LNCaP clone FGC (cell line): ENCODE measurements at regions not wholly inside any gene's neighbourhood (a gene's known extent, or its start where the extent isn't known, plus 50 kb on each side); places are given as distances from the start of the nearest gene placed in this dataset.

Experiments
- DNase-seq: peaks from one replicate; pipeline ENCODE4 v3.0.0-alpha.2; 2011; ENCODE audit warnings: low read depth
- H3K4me3 ChIP-seq: 2 replicates; pipeline ENCODE4 v1.5.1; 2011; ENCODE audit warnings: mild to moderate bottlenecking, low read depth, low read length, control low read depth
- TF ChIP-seq, protein P1 (sequence below): IDR thresholded peaks from 2 replicates; pipeline ENCODE4 v1.5.1; 2012; ENCODE audit warnings: mild to moderate bottlenecking; ENCODE audit not compliant: control insufficient read depth, insufficient read depth; ENCODE audit errors: extremely low read depth

DNA sequence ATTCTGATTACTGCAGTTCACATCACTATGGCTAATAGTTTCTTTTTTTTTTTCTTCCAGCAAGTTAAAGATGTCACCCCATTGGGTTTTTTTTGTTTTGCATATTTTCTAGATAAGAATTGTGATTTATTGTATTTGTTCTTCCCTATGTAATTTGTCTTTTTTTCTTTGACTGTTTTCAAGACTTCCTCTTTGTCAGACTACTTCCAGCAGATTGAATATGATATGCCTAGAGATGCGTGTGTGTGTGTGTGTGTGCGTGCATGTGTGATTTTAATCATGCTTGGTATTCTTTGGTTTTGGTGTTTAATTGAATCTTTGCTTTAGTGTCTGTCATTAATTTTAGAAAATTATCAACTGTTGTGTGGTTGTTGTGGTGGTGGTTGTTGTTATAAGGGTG lies 166.7 kb upstream of the SLC39A10 start:
- no peak for DNase-seq
- TF ChIP-seq, protein P1, sequence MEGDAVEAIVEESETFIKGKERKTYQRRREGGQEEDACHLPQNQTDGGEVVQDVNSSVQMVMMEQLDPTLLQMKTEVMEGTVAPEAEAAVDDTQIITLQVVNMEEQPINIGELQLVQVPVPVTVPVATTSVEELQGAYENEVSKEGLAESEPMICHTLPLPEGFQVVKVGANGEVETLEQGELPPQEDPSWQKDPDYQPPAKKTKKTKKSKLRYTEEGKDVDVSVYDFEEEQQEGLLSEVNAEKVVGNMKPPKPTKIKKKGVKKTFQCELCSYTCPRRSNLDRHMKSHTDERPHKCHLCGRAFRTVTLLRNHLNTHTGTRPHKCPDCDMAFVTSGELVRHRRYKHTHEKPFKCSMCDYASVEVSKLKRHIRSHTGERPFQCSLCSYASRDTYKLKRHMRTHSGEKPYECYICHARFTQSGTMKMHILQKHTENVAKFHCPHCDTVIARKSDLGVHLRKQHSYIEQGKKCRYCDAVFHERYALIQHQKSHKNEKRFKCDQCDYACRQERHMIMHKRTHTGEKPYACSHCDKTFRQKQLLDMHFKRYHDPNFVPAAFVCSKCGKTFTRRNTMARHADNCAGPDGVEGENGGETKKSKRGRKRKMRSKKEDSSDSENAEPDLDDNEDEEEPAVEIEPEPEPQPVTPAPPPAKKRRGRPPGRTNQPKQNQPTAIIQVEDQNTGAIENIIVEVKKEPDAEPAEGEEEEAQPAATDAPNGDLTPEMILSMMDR: no peak
- H3K4me3 ChIP-seq: no peak overlapping the region

DNA sequence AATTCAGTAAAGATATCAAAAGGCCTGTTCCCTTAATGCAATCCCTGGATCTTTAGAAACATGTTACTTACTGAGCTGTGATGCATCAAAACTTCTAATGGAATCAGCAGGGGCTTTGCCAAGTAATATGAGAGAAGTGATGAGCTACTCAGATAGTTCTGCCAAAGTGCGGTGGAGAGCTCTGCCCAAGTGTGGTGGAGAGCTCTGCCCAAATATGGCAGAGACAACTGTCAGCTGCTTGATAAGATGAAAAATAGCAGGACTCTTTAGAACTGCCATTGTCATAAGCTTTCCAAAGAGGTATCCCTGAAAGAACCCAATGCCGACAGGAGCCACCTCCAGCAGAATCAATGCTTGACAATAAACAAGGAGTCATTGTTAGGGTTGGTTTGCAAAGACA lies 167.9 kb upstream of the SLC39A10 start:
- DNase-seq: no peak
- no peak overlapping the region for H3K4me3 ChIP-seq
- TF ChIP-seq, protein P1: no peak

DNA sequence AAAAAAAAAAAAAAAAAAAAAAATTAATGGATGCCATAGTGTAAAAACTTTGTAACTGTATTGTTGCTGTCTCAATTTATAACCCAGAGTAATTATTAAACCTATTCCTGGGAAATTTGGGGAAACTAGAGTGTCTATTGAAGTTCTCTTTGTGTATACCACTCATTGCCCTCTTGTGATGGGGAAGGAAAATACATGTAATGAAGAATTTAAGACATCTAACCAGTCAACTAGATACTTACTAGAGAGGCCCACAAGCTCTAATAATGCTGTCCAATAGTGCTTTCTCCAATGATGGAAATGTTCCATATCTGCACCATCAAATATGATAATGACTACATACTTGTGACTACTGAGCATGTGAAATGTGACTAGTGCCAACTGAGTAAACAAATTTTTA lies 168.5 kb upstream of the SLC39A10 start:
- peak; percentile 14 for DNase-seq
- no peak overlapping the region for H3K4me3 ChIP-seq
- TF ChIP-seq, protein P1: no peak

DNA sequence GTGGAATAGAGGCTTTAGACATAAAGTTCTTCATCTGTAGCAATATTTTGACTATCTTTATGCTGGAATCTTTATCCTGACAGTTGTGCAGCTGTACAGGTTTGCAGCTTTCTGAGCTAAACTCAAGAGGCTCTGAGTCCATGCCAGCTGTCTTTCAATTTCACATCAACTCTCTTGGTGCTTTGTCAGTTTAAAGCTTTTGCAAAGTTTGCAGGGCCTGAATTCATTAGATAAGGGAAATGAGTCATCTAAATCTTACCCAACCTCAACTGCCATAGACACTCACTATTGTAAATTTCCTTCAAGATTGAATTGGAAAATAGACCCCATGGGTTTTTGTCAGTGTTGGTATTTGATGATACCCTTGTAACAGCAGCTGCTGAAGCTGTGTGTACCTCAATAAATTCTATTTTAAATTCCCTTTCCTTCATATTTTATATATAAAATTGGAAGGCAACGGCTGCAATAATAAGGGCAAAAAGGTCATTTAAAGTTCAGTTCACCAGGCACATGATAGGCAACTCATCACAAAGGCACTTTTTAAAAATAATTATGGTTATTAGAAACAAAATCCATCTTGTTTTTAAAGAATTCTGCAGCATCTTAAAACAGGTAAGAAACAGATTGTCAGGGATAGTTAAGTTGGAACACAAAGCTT lies 169.9 kb upstream of the SLC39A10 start:
- TF ChIP-seq, protein P1: no peak
- no peak overlapping the region for H3K4me3 ChIP-seq
- DNase-seq: no peak

DNA sequence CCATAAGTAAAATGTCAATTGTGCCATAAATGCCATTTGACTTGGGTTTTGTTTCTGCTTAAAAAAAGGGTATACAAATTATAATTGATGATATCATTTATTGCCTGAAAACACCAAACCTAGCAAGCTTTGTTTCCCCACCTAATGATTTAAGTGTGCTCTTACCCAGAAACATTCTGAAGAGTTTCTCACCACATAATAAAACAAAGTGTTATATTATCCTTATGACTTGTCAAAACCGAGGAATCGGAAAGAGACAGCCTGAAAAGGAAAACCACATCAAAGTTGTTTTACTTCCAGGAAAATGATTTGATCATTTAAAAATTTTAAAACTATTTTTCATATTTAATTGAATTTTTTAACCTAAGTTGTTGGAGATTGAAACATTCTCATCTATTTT lies 170.5 kb upstream of the SLC39A10 start:
- DNase-seq: no peak
- H3K4me3 ChIP-seq: no peak overlapping the region
- TF ChIP-seq, protein P1: no peak

DNA sequence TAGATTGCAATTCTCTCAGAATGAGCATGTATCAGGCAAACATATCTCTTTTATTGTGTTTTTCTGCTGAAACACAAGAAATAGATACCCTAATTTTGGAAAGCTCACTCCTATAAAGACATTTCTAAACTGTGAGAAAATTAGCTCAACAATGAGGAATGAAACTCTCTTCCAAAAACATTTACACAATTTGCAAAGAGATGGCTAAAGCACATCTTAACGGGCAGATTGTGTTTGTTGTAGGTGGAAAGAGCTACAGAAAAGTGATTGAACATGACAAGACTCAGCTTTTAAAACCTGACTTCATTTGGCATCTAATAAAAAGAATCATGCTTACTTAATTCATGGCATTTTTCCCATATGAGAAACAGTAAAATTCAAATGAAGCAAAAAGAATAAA lies 175.0 kb upstream of the SLC39A10 start:
- no peak overlapping the region for H3K4me3 ChIP-seq
- TF ChIP-seq, protein P1: no peak
- DNase-seq: no peak

DNA sequence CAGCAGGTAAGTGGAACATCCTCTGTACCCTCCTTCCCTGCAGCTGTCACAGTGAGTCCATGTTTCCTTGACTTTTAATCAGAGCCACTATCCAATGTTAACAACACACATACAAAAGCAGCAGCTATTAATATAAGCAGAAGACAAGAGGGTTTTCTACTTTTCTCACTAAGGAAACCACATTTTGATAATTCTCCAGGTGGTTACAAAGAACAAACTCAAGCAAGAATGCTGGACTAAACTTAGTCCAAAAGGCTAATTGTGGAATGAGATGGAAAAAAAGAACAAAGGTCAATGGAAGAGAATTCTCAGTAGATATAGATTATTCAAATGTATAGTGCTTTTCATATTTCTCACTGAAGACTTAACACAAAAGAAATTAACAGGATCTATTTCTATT lies 176.9 kb upstream of the SLC39A10 start:
- DNase-seq: no peak
- TF ChIP-seq, protein P1: no peak
- H3K4me3 ChIP-seq: no peak overlapping the region
